IMR-90 (cell line): ENCODE measurements at regions not wholly inside any gene's neighbourhood (a gene's known extent, or its start where the extent isn't known, plus 50 kb on each side); places are given as distances from the start of the nearest gene placed in this dataset.

Experiments
- ATAC-seq: fragments of 200-7000 bp; cut with Tn5 transposase; 2 replicates; pipeline ENCODE4 v1.9.1; 2020; ENCODE audit warnings: low read depth, mild to moderate bottlenecking, moderate library complexity
- BruUV-seq: library from RNA; stranded (reverse); fragments of 400-500 nt; replicated peaks from 2 replicates; lab custom pipeline; 2021; lab: Mats Ljungman, UMichigan
- CTCF ChIA-PET: fragments of 300-600 bp; formaldehyde crosslinking; extraction: SDS; loops from one replicate; lab custom pipeline; 2021; ENCODE audit warnings: antibody characterized with exemption; lab: Yijun Ruan, JAX
- POLR2A ChIA-PET: fragments of 300-600 bp; sonication (Branson Sonifier 250); formaldehyde crosslinking; loops from one replicate; lab custom pipeline; 2022; ENCODE audit warnings: antibody characterized with exemption; ENCODE audit not compliant: unreplicated experiment; lab: Charles Lee
- DNase-seq: peaks from one replicate; pipeline ENCODE4 v3.0.0; 2013
- H2AFZ ChIP-seq: replicated peaks from 2 replicates; pipeline ENCODE3; 2013; ENCODE audit warnings: low read length, mild to moderate bottlenecking; ENCODE audit not compliant: poor library complexity
- H2AK5ac ChIP-seq: 2 replicates; pipeline ENCODE4 v1.6.1; 2013; ENCODE audit warnings: low read depth, low read length, inconsistent platforms
- H2AK9ac ChIP-seq: replicated peaks from 2 replicates; pipeline ENCODE3; 2013; ENCODE audit warnings: mild to moderate bottlenecking, low read depth, low read length, moderate library complexity; ENCODE audit not compliant: poor library complexity
- H2BK120ac ChIP-seq: 2 replicates; pipeline ENCODE4 v1.6.1; 2013; ENCODE audit warnings: low read depth, low read length, inconsistent platforms
- H2BK15ac ChIP-seq: 3 replicates; pipeline ENCODE4 v1.6.1; 2013; ENCODE audit warnings: low read depth, low read length, inconsistent platforms
- H2BK20ac ChIP-seq: 2 replicates; pipeline ENCODE4 v1.6.1; 2013; ENCODE audit warnings: low read depth, mild to moderate bottlenecking, inconsistent platforms, low read length, moderate library complexity
- H2BK5ac ChIP-seq: 2 replicates; pipeline ENCODE4 v1.6.1; 2013; ENCODE audit warnings: mild to moderate bottlenecking, low read depth, low read length, inconsistent platforms; ENCODE audit not compliant: poor library complexity, severe bottlenecking
- H3K14ac ChIP-seq: replicated peaks from 2 replicates; pipeline ENCODE4 v1.6.1; 2013; ENCODE audit warnings: low read depth, low read length, inconsistent platforms
- H3K18ac ChIP-seq: 2 replicates; pipeline ENCODE4 v1.6.1; 2013; ENCODE audit warnings: low read depth, low read length, control low read depth
- H3K23ac ChIP-seq: 2 replicates; pipeline ENCODE4 v1.6.1; 2013; ENCODE audit warnings: low read depth, low read length, inconsistent platforms
- H3K27ac ChIP-seq: 2 replicates; pipeline ENCODE4 v1.5.1; 2013; ENCODE audit warnings: mild to moderate bottlenecking, control low read depth, low read length; ENCODE audit not compliant: insufficient read depth
- H3K27me3 ChIP-seq: 2 replicates; pipeline ENCODE4 v1.6.1; 2013; ENCODE audit warnings: low read length; ENCODE audit not compliant: control insufficient read depth, insufficient read depth
- H3K36me3 ChIP-seq: 2 replicates; pipeline ENCODE4 v1.6.1; 2013; ENCODE audit warnings: low read length, mixed read lengths; ENCODE audit not compliant: control insufficient read depth, insufficient read depth
- H3K4ac ChIP-seq: 2 replicates; pipeline ENCODE4 v1.6.1; 2013; ENCODE audit warnings: low read depth, low read length, inconsistent platforms
- H3K4me1 ChIP-seq: 2 replicates; pipeline ENCODE4 v1.6.1; 2013; ENCODE audit warnings: low read length, mixed read lengths; ENCODE audit not compliant: control insufficient read depth, insufficient read depth
- H3K4me2 ChIP-seq: 2 replicates; pipeline ENCODE4 v1.6.1; 2013; ENCODE audit warnings: low read depth, mild to moderate bottlenecking, control low read depth, low read length, moderate library complexity
- H3K4me3 ChIP-seq: 2 replicates; pipeline ENCODE4 v1.5.1; 2013; ENCODE audit warnings: low read depth, mild to moderate bottlenecking, control low read depth, low read length, moderate library complexity; ENCODE audit not compliant: insufficient read depth
- H3K56ac ChIP-seq: 2 replicates; pipeline ENCODE4 v1.6.1; 2013; ENCODE audit warnings: low read length, inconsistent platforms; ENCODE audit not compliant: insufficient read depth; ENCODE audit errors: extremely low read depth
- H3K79me1 ChIP-seq, 2 experiments: 2 replicates each; pipeline ENCODE4 v1.6.1; 2013; ENCODE audit warnings: low read length in 2 of 2, inconsistent platforms in 1 of 2, low read depth in 1 of 2
- H3K9ac ChIP-seq: 2 replicates; pipeline ENCODE4 v1.6.1; 2013; ENCODE audit warnings: low read depth, low read length, control low read depth
- H3K9me1 ChIP-seq: 2 replicates; pipeline ENCODE4 v1.6.1; 2013; ENCODE audit warnings: low read length, inconsistent platforms; ENCODE audit not compliant: insufficient read depth
- H3K9me3 ChIP-seq: 2 replicates; pipeline ENCODE4 v1.6.1; 2013; ENCODE audit warnings: low read length; ENCODE audit not compliant: control insufficient read depth, insufficient read depth
- H4K20me1 ChIP-seq: 2 replicates; pipeline ENCODE4 v1.6.1; 2013; ENCODE audit warnings: low read length, inconsistent platforms; ENCODE audit not compliant: insufficient read depth
- H4K5ac ChIP-seq: 2 replicates; pipeline ENCODE4 v1.6.1; 2013; ENCODE audit warnings: mild to moderate bottlenecking, low read depth, low read length, control low read depth
- H4K8ac ChIP-seq, 2 experiments: 2 replicates each; pipeline ENCODE4 v1.6.1; 2013; ENCODE audit warnings: low read depth in 2 of 2, low read length in 2 of 2, control low read depth in 1 of 2, inconsistent platforms in 1 of 2
- H4K91ac ChIP-seq: 2 replicates; pipeline ENCODE4 v1.6.1; 2013; ENCODE audit warnings: low read depth, low read length, inconsistent platforms; ENCODE audit not compliant: insufficient read depth
- CEBPB ChIP-seq: IDR thresholded peaks from 2 replicates; pipeline ENCODE4 v1.6.1; 2012; ENCODE audit warnings: low read depth, low read length, improper control_type of control experiment
- CHD1 ChIP-seq: IDR thresholded peaks from 2 replicates; pipeline ENCODE4 v1.6.1; 2012; ENCODE audit warnings: low read depth, low read length, improper control_type of control experiment
- MAFK ChIP-seq: IDR thresholded peaks from 2 replicates; pipeline ENCODE4 v1.6.1; 2012; ENCODE audit warnings: low read depth, low read length, improper control_type of control experiment
- MXI1 ChIP-seq: IDR thresholded peaks from 2 replicates; pipeline ENCODE4 v1.6.1; 2012; ENCODE audit warnings: low read depth, mild to moderate bottlenecking, low read length, moderate library complexity, borderline replicate concordance
- NFE2L2 ChIP-seq: fragments of 150-350 bp; IDR thresholded peaks from 2 replicates; pipeline ENCODE4 v1.6.1; 2016; ENCODE audit warnings: low read depth, mild to moderate bottlenecking, low read length
- RCOR1 ChIP-seq: IDR thresholded peaks from 2 replicates; pipeline ENCODE4 v1.6.1; 2012; ENCODE audit warnings: mild to moderate bottlenecking, low read length, improper control_type of control experiment; ENCODE audit not compliant: insufficient replicate concordance
- RFX5 ChIP-seq: IDR thresholded peaks from 2 replicates; pipeline ENCODE4 v1.8.0; 2012; ENCODE audit warnings: low read depth, mild to moderate bottlenecking, low read length, moderate library complexity
- SMC3 ChIP-seq: fragments of 150-350 bp; IDR thresholded peaks from 2 replicates; pipeline ENCODE4 v1.6.1; 2016; ENCODE audit warnings: low read depth, mild to moderate bottlenecking, antibody characterized with exemption, low read length, moderate library complexity
- WGBS, 2 experiments: methylation state at CpG; one replicate each; pipeline versions ENCODE4 v1.1.5 to v1.1.7; 2013; ENCODE audit warnings: missing lambda C conversion rate in 2 of 2; ENCODE audit not compliant: insufficient read length in 1 of 2; ENCODE audit errors: extremely low coverage in 2 of 2; 5-methylcytosine and 5-hydroxymethylcytosine counted together
- dilution Hi-C: fragments of 300-500 bp; cut with HindIII; formaldehyde crosslinking; loops from one replicate; pipeline ENCODE4 v1.14.3; 2018; ENCODE audit warnings: low sequenced_read_pairs; ENCODE audit not compliant: unreplicated experiment
- in situ Hi-C: fragments of 300-500 bp; cut with MboI; formaldehyde crosslinking; loops from 3 replicates; pipeline ENCODE4 v1.14.3; 2019; ENCODE audit warnings: low sequenced_read_pairs, inconsistent platforms, mixed read lengths
- intact Hi-C: fragments of 100-400 bp; cut with micrococcal nuclease; formaldehyde crosslinking; loops from 2 replicates; pipeline ENCODE4 v1.10.0; 2022
- TF ChIP-seq, protein P1 (sequence below): fragments of 150-350 bp; IDR thresholded peaks from 2 replicates; pipeline ENCODE4 v1.6.1; 2017; ENCODE audit warnings: mild to moderate bottlenecking, antibody characterized with exemption, low read length, low read depth

DNA sequence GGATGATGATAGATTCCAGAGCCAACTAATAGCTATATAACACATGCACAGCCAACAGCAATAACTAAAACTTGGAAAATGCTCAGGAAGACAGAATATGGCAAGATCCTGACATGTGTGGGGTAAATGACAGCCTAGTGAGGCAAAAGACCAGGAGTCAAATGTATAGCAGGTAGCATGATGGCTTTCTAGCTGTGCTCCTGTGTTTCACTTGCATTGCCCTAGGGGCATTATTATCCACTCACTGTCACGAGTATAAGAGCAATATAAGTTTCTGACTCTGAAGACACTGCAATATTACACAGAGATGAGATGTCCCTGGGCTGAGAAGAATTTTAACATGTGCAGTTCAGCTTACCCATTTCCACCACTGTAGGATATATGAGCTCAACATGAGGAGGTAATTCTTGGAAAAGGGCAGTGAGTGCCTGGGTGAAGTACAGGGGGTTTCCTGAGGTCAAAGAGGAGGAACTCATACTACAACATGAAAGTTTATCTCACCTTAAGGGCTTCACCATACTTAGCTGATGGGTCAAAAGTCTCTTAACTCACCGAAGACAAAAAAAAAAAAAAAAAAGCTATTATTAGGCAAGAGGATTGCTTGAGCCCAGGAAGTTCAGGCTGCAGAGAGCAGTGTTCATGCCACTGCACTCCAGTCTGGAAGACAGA, 1385.6 kb upstream of the SLC39A10 start:
- Histone ChIP-seq H3K56ac (no peak overlapping the region), H3K14ac (no peak overlapping the region), H2BK15ac (no peak overlapping the region), H3K4me2 (no peak overlapping the region), H2AFZ (no peak overlapping the region), H3K4me3 (no peak overlapping the region), H3K9ac (no peak overlapping the region), H3K4ac (no peak overlapping the region), H4K5ac (no peak overlapping the region), H3K27ac (no peak overlapping the region), H2BK120ac (no peak overlapping the region), H2BK5ac (no peak overlapping the region), H3K18ac (no peak overlapping the region), H2AK5ac (no peak overlapping the region), H3K23ac (no peak overlapping the region), H3K27me3 (no peaks in the 10 kb centered on the region), H3K9me1 (no peaks in the 10 kb centered on the region), H3K4me1 (no peaks in the 10 kb centered on the region), H4K8ac (no peak overlapping the region), H4K20me1 (no peaks in the 10 kb centered on the region), H2AK9ac (no peak overlapping the region), H4K91ac (no peak overlapping the region), H2BK20ac (no peak overlapping the region), H3K9me3 (peaks cover 2% of the 10 kb centered on the region), H3K79me1 (no peaks in the 10 kb centered on the region), H3K36me3 (no peaks in the 10 kb centered on the region)
- no TSS peak for BruUV-seq
- ChIA-PET POLR2A (no interaction called here), CTCF (no interaction called here)
- ATAC-seq, result no peak
- intact Hi-C loops, result no loop called here
- in situ Hi-C loops, result no loop called here
- WGBS, 2 experiments, result no CpG with 5 or more reads among the region's 2 CpGs
- DNase-seq, result no peak
- TF ChIP-seq MXI1 (no peak), MAFK (no peak), RFX5 (no peak), NFE2L2 (no peak), RCOR1 (no peak), SMC3 (no peak), CHD1 (no peak), CEBPB (no peak)
- TF ChIP-seq, protein P1, sequence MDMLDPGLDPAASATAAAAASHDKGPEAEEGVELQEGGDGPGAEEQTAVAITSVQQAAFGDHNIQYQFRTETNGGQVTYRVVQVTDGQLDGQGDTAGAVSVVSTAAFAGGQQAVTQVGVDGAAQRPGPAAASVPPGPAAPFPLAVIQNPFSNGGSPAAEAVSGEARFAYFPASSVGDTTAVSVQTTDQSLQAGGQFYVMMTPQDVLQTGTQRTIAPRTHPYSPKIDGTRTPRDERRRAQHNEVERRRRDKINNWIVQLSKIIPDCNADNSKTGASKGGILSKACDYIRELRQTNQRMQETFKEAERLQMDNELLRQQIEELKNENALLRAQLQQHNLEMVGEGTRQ, result no peak
- dilution Hi-C loops, result no loop called here
